ENCODE measurements at regions not wholly inside any gene's neighbourhood (a gene's known extent, or its start where the extent isn't known, plus 50 kb on each side); places are given as distances from the start of the nearest gene placed in this dataset.

GRCh38 chr18:68500556-68500955 lies 214.4 kb downstream of the TMX3 start:
- H3K27ac ChIP-seq, result no peak overlapping the region
- H2AFZ ChIP-seq, result no peak overlapping the region
- in situ Hi-C loops (cut with MboI), result no loop called here
- no peaks in the 10 kb centered on the region for H3K4me1 ChIP-seq (ENCODE audit: insufficient read depth)
- H3K9me3 ChIP-seq (ENCODE audit: low read depth), result no peaks in the 10 kb centered on the region
- H4K20me1 ChIP-seq (ENCODE audit: insufficient read depth), result no peaks in the 10 kb centered on the region
- no peaks in the 10 kb centered on the region for H3F3A ChIP-seq (ENCODE audit: insufficient read depth)
- no peak overlapping the region for H3K4me3 ChIP-seq
- 94 to 98% methylated on average over 4 of the region's 4 CpGs for whole genome bisulfite sequencing, 2 experiments (ENCODE audit: low coverage in 1 of 2, low lambda C conversion rate in 2 of 2, missing lambda C conversion rate in 2 of 2)
- H3K4me2 ChIP-seq (ENCODE audit: unreplicated experiment), result no peak overlapping the region
- no peaks in the 10 kb centered on the region for H3K27me3 ChIP-seq (replicated peaks; ENCODE audit: insufficient read depth)
- H3K36me3 ChIP-seq (ENCODE audit: low read depth), result no peaks in the 10 kb centered on the region
- no peaks in the 10 kb centered on the region for H3K79me2 ChIP-seq (ENCODE audit: insufficient read depth)
- no peak overlapping the region for H3K9ac ChIP-seq
- TF ChIP-seq EZH2phosphoT487 (IDR thresholded peaks at IDR 0.05; ENCODE audit: insufficient read depth, low read depth) (no peak), EZH2 (IDR thresholded peaks at IDR 0.05; ENCODE audit: insufficient read depth, poor library complexity, severe bottlenecking) (no peak)
- no peak for DNase-seq
- no peaks in the 10 kb centered on the region for H3K9me2 ChIP-seq (ENCODE audit: insufficient read depth)

GRCh38 chr18:68499141-68499540 lies 215.8 kb downstream of the TMX3 start:
- Histone ChIP-seq H3K36me3 (ENCODE audit: low read depth) (no peaks in the 10 kb centered on the region), H3F3A (ENCODE audit: insufficient read depth) (peaks cover 7% of the 10 kb centered on the region; the same call in 1 of the 2 replicates), H3K4me1 (ENCODE audit: insufficient read depth) (peaks cover 9% of the 10 kb centered on the region), H3K27me3 (replicated peaks; ENCODE audit: insufficient read depth) (no peaks in the 10 kb centered on the region), H3K9ac (no peak overlapping the region), H3K9me2 (ENCODE audit: insufficient read depth) (no peaks in the 10 kb centered on the region), H3K9me3 (ENCODE audit: low read depth) (no peaks in the 10 kb centered on the region), H3K4me2 (ENCODE audit: unreplicated experiment) (no peak overlapping the region), H3K79me2 (ENCODE audit: insufficient read depth) (no peaks in the 10 kb centered on the region), H3K4me3 (no peak overlapping the region), H3K27ac (no peak overlapping the region), H4K20me1 (ENCODE audit: insufficient read depth) (no peaks in the 10 kb centered on the region), H2AFZ (no peak overlapping the region)
- DNase-seq, result no peak
- in situ Hi-C loops (cut with MboI), result no loop called here
- 76 to 83% methylated on average over 2 of the region's 2 CpGs for WGBS, 2 experiments (ENCODE audit: low coverage in 1 of 2, low lambda C conversion rate in 2 of 2, missing lambda C conversion rate in 2 of 2)
- no peak for TF ChIP-seq EZH2 (IDR thresholded peaks at IDR 0.05; ENCODE audit: insufficient read depth, poor library complexity, severe bottlenecking)
- no peak for TF ChIP-seq EZH2phosphoT487 (IDR thresholded peaks at IDR 0.05; ENCODE audit: insufficient read depth, low read depth)

- in situ Hi-C loops (cut with MboI), result no loop called here
- Histone ChIP-seq H3K9me3 (ENCODE audit: low read depth) (no peaks in the 10 kb centered on the region), H3F3A (ENCODE audit: insufficient read depth) (peaks cover 7% of the 10 kb centered on the region; the same call in 1 of the 2 replicates), H3K36me3 (ENCODE audit: low read depth) (no peaks in the 10 kb centered on the region), H3K4me2 (ENCODE audit: unreplicated experiment) (no peak overlapping the region), H3K4me3 (no peak overlapping the region), H4K20me1 (ENCODE audit: insufficient read depth) (no peaks in the 10 kb centered on the region), H3K27me3 (replicated peaks; ENCODE audit: insufficient read depth) (no peaks in the 10 kb centered on the region), H3K4me1 (ENCODE audit: insufficient read depth) (peaks cover 9% of the 10 kb centered on the region), H3K79me2 (ENCODE audit: insufficient read depth) (no peaks in the 10 kb centered on the region), H3K9me2 (ENCODE audit: insufficient read depth) (no peaks in the 10 kb centered on the region), H3K27ac (no peak overlapping the region), H3K9ac (no peak overlapping the region), H2AFZ (no peak overlapping the region)
- no peak for DNase-seq
- 96 to 100% methylated on average over 1 of the region's 1 CpG for WGBS, 2 experiments (ENCODE audit: low coverage in 1 of 2, low lambda C conversion rate in 2 of 2, missing lambda C conversion rate in 2 of 2)
- no peak for TF ChIP-seq EZH2phosphoT487 (IDR thresholded peaks at IDR 0.05; ENCODE audit: insufficient read depth, low read depth)
- TF ChIP-seq EZH2 (IDR thresholded peaks at IDR 0.05; ENCODE audit: insufficient read depth, poor library complexity, severe bottlenecking), result no peak
These were observed 216.3 kb downstream of the TMX3 start for GRCh38 chr18:68498636-68499035.

- peaks cover 7% of the 10 kb centered on the region; the same call in 1 of the 2 replicates for H3F3A ChIP-seq (ENCODE audit: insufficient read depth)
- no peaks in the 10 kb centered on the region for H3K79me2 ChIP-seq (ENCODE audit: insufficient read depth)
- H3K9ac ChIP-seq, result no peak overlapping the region
- WGBS, 2 experiments (ENCODE audit: low coverage in 1 of 2, low lambda C conversion rate in 2 of 2, missing lambda C conversion rate in 2 of 2), result 94 to 100% methylated on average over 1 of the region's 1 CpG
- H3K27ac ChIP-seq, result no peak overlapping the region
- in situ Hi-C loops (cut with MboI), result no loop called here
- TF ChIP-seq EZH2 (IDR thresholded peaks at IDR 0.05; ENCODE audit: insufficient read depth, poor library complexity, severe bottlenecking), result no peak
- TF ChIP-seq EZH2phosphoT487 (IDR thresholded peaks at IDR 0.05; ENCODE audit: insufficient read depth, low read depth), result no peak
- no peaks in the 10 kb centered on the region for H3K9me2 ChIP-seq (ENCODE audit: insufficient read depth)
- H3K9me3 ChIP-seq (ENCODE audit: low read depth), result no peaks in the 10 kb centered on the region
- H3K4me2 ChIP-seq (ENCODE audit: unreplicated experiment), result no peak overlapping the region
- H4K20me1 ChIP-seq (ENCODE audit: insufficient read depth), result no peaks in the 10 kb centered on the region
- DNase-seq, result no peak
- H3K4me1 ChIP-seq (ENCODE audit: insufficient read depth), result peaks cover 9% of the 10 kb centered on the region
- no peak overlapping the region for H3K4me3 ChIP-seq
- no peaks in the 10 kb centered on the region for H3K27me3 ChIP-seq (replicated peaks; ENCODE audit: insufficient read depth)
- no peaks in the 10 kb centered on the region for H3K36me3 ChIP-seq (ENCODE audit: low read depth)
- 0 out of 2 replicates have a peak overlapping the region, but pooled peaks have one; percentile 19 for H2AFZ ChIP-seq
These were observed 216.7 kb downstream of the TMX3 start for GRCh38 chr18:68498185-68498584.

Measured in GM23248 (cell line).